Esophagus squamous epithelium (tissue), 4 donors: ENCODE measurements at regions not wholly inside any gene's neighbourhood (a gene's known extent, or its start where the extent isn't known, plus 50 kb on each side); places are given as distances from the start of the nearest gene placed in this dataset.

ENCODE experiments used
- CTCF ChIP-seq, 6 experiments: fragments of 450-650 bp in 4 of 6; fragments of 200-600 bp in 2 of 6; sonication (generic) in 2 of 6; IDR thresholded peaks; one replicate each; pipeline ENCODE4 v1.5.1; 2016 to 2019; ENCODE audit warnings: antibody characterized with exemption in 6 of 6, mild to moderate bottlenecking in 4 of 6, moderate library complexity in 4 of 6
- POLR2A ChIP-seq, 4 donors: fragments of 450-650 bp; IDR thresholded peaks; one replicate each; pipeline ENCODE4 v1.6.1; 2017; ENCODE audit warnings: antibody characterized with exemption in 4 of 4, mild to moderate bottlenecking in 4 of 4, moderate library complexity in 3 of 4

DNA sequence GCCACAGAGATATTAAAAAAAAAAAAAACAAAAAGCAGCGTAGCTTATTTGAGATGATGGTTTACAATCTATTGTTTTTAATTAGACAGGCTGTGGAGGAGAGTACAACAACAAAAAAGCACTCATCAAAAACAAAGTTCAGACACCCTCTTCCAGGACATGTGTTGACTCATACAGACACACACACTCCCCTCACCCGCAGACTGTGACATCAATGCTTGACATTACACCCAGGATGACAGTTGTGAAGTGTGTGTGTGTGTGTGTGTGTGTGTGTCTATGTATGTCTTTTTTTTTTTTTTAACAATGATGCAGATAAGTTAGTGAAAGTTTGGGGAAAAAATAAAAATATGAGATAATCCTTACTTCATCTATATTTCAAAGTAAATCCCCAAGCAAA is 303.6 kb downstream of the GPAM start:
- no peak for TF ChIP-seq POLR2A (IDR thresholded peaks at IDR 0.05)
- TF ChIP-seq CTCF (IDR thresholded peaks at IDR 0.05): no peak
